H9 (cell line): ENCODE measurements at regions not wholly inside any gene's neighbourhood (a gene's known extent, or its start where the extent isn't known, plus 50 kb on each side); places are given as distances from the start of the nearest gene placed in this dataset.

Experiments used
- DNase-seq: peaks from one replicate; pipeline ENCODE4 v3.0.0-alpha.2; 2017
- H2AFZ ChIP-seq: one replicate; pipeline ENCODE4 v1.6.1; 2013; ENCODE audit warnings: mild to moderate bottlenecking, low read length, control low read depth, moderate library complexity
- H2AK5ac ChIP-seq: 2 replicates; pipeline ENCODE4 v1.6.1; 2013; ENCODE audit warnings: low read length, control low read depth, mixed read lengths; ENCODE audit not compliant: insufficient read length
- H2BK120ac ChIP-seq: one replicate; pipeline ENCODE4 v1.6.1; 2013; ENCODE audit warnings: low read depth, mild to moderate bottlenecking, low read length, control low read depth, inconsistent platforms; ENCODE audit not compliant: poor library complexity, severe bottlenecking
- H2BK12ac ChIP-seq: 2 replicates; pipeline ENCODE4 v1.6.1; 2013; ENCODE audit warnings: low read length, control low read depth, mixed read lengths, low read depth; ENCODE audit not compliant: insufficient read length
- H2BK15ac ChIP-seq: 2 replicates; pipeline ENCODE4 v1.6.1; 2013; ENCODE audit warnings: low read depth, low read length, control low read depth
- H2BK20ac ChIP-seq: one replicate; pipeline ENCODE4 v1.6.1; 2013; ENCODE audit warnings: low read depth, mild to moderate bottlenecking, low read length, control low read depth, inconsistent platforms; ENCODE audit not compliant: poor library complexity, severe bottlenecking
- H2BK5ac ChIP-seq: 2 replicates; pipeline ENCODE4 v1.6.1; 2013; ENCODE audit warnings: low read length, control low read depth, mixed read lengths; ENCODE audit not compliant: insufficient read length
- H3K14ac ChIP-seq: 2 replicates; pipeline ENCODE4 v1.6.1; 2013; ENCODE audit warnings: low read length, control low read depth; ENCODE audit not compliant: insufficient read depth
- H3K18ac ChIP-seq: 2 replicates; pipeline ENCODE4 v1.6.1; 2013; ENCODE audit warnings: low read depth, mild to moderate bottlenecking, mixed read lengths, low read length, control low read depth; ENCODE audit not compliant: insufficient read length
- H3K23ac ChIP-seq: 2 replicates; pipeline ENCODE4 v1.6.1; 2013; ENCODE audit warnings: low read length, control low read depth, mixed read lengths, low read depth; ENCODE audit not compliant: insufficient read length
- H3K23me2 ChIP-seq: 2 replicates; pipeline ENCODE4 v1.6.1; 2013; ENCODE audit warnings: low read depth, mild to moderate bottlenecking, mixed read lengths, low read length, control low read depth; ENCODE audit not compliant: insufficient read length, poor library complexity, severe bottlenecking
- H3K27ac ChIP-seq: 2 replicates; pipeline ENCODE4 v1.5.1; 2013; ENCODE audit warnings: low read length, control low read depth, mixed read lengths, low read depth; ENCODE audit not compliant: insufficient read length
- H3K27me3 ChIP-seq: 2 replicates; pipeline ENCODE4 v1.6.1; 2013; ENCODE audit warnings: low read length, control low read depth, inconsistent platforms; ENCODE audit not compliant: insufficient read depth
- H3K4ac ChIP-seq: 2 replicates; pipeline ENCODE4 v1.6.1; 2013; ENCODE audit warnings: low read depth, mild to moderate bottlenecking, control low read depth, inconsistent platforms, low read length, moderate library complexity
- H3K4me1 ChIP-seq: 2 replicates; pipeline ENCODE4 v1.6.1; 2013; ENCODE audit warnings: low read length, control low read depth, inconsistent platforms; ENCODE audit not compliant: insufficient read depth
- H3K4me2 ChIP-seq: 2 replicates; pipeline ENCODE4 v1.6.1; 2013; ENCODE audit warnings: low read length, control low read depth, mixed read lengths; ENCODE audit not compliant: insufficient read length, insufficient read depth
- H3K56ac ChIP-seq: 2 replicates; pipeline ENCODE4 v1.6.1; 2013; ENCODE audit warnings: low read depth, mild to moderate bottlenecking, mixed read lengths, low read length, control low read depth; ENCODE audit not compliant: insufficient read length
- H3K79me1 ChIP-seq: 2 replicates; pipeline ENCODE4 v1.6.1; 2013; ENCODE audit warnings: low read depth, mild to moderate bottlenecking, moderate library complexity, low read length, control low read depth, inconsistent platforms; ENCODE audit not compliant: insufficient read depth, poor library complexity, severe bottlenecking
- H3K79me2 ChIP-seq: 2 replicates; pipeline ENCODE4 v1.6.1; 2013; ENCODE audit warnings: low read length, control low read depth, inconsistent platforms; ENCODE audit not compliant: insufficient read depth
- H3K9ac ChIP-seq: 2 replicates; pipeline ENCODE4 v1.6.1; 2013; ENCODE audit warnings: low read length, control low read depth, mixed read lengths; ENCODE audit not compliant: insufficient read length; ENCODE audit errors: extremely low read depth
- H3K9me3 ChIP-seq: one replicate; pipeline ENCODE4 v1.6.1; 2013; ENCODE audit warnings: low read depth, low read length, inconsistent platforms; ENCODE audit not compliant: control insufficient read depth
- H3T11ph ChIP-seq: one replicate; pipeline ENCODE4 v1.6.1; 2013; ENCODE audit warnings: mild to moderate bottlenecking, low read length, control low read depth, inconsistent platforms
- H4K20me1 ChIP-seq: one replicate; pipeline ENCODE4 v1.6.1; 2013; ENCODE audit not compliant: control insufficient read depth, insufficient read length, insufficient read depth
- H4K5ac ChIP-seq: 2 replicates; pipeline ENCODE4 v1.6.1; 2013; ENCODE audit warnings: low read depth, mild to moderate bottlenecking, mixed read lengths, low read length, control low read depth; ENCODE audit not compliant: insufficient read length
- H4K8ac ChIP-seq: replicated peaks from 2 replicates; pipeline ENCODE4 v1.6.1; 2013; ENCODE audit warnings: low read length, control low read depth, mixed read lengths, low read depth; ENCODE audit not compliant: insufficient read length
- H4K91ac ChIP-seq: 2 replicates; pipeline ENCODE4 v1.6.1; 2013; ENCODE audit warnings: low read depth, mild to moderate bottlenecking, moderate library complexity, mixed read lengths, low read length, control low read depth; ENCODE audit not compliant: insufficient read length
- H3K27ac Mint-ChIP-seq, 3 experiments: 2 replicates in 2 of 3; 3 replicates in 1 of 3; pipeline ENCODE4 v1.8.0; 2020 to 2021; ENCODE audit warnings: mixed read lengths in 3 of 3, mild to moderate bottlenecking in 1 of 3, moderate library complexity in 1 of 3
- H3K27me3 Mint-ChIP-seq: 2 replicates; pipeline ENCODE4 v1.8.0; 2021; ENCODE audit warnings: low read depth, mild to moderate bottlenecking, moderate library complexity, mixed read lengths
- H3K36me3 Mint-ChIP-seq, 3 experiments: 2 replicates in 2 of 3; 3 replicates in 1 of 3; pipeline ENCODE4 v1.8.0; 2020 to 2021; ENCODE audit warnings: low read depth in 3 of 3, mixed read lengths in 3 of 3; ENCODE audit not compliant: insufficient read depth in 1 of 3
- H3K4me1 Mint-ChIP-seq, 2 experiments: 2 replicates each; pipeline ENCODE4 v1.8.0; 2020; ENCODE audit warnings: mixed read lengths in 2 of 2
- H3K4me3 Mint-ChIP-seq, 2 experiments: 2 replicates in 1 of 2; 3 replicates in 1 of 2; pipeline ENCODE4 v1.8.0; 2020 to 2021; ENCODE audit warnings: mild to moderate bottlenecking in 2 of 2, mixed read lengths in 2 of 2, moderate library complexity in 1 of 2
- H3K9me3 Mint-ChIP-seq, 2 experiments: 2 replicates in 1 of 2; 3 replicates in 1 of 2; pipeline ENCODE4 v1.8.0; 2020; ENCODE audit warnings: mild to moderate bottlenecking in 2 of 2, mixed read lengths in 2 of 2, moderate library complexity in 1 of 2
- CTCF ChIP-seq: fragments of 200-600 bp; sonication (generic); conservative IDR thresholded peaks from 3 replicates; pipeline ENCODE4 v1.8.0; 2021; ENCODE audit warnings: antibody characterized with exemption, mild to moderate bottlenecking
- WGBS: extraction: QIAGEN DNeasy Blood & Tissue Kit; methylation state at CpG from one replicate; pipeline ENCODE4 v1.1.7; 2013; ENCODE audit warnings: missing lambda C conversion rate, low lambda C conversion rate, mixed read lengths; ENCODE audit not compliant: insufficient read length; ENCODE audit errors: extremely low coverage; 5-methylcytosine and 5-hydroxymethylcytosine counted together

- H3K27me3 ChIP-seq = peaks cover 58% of the 10 kb centered on the region
- no peak overlapping the region for H3K14ac ChIP-seq
- H3K9ac ChIP-seq = no peak overlapping the region
- WGBS = no CpG with 5 or more reads among the region's 7 CpGs
- no peak overlapping the region for H4K91ac ChIP-seq
- no peaks in the 10 kb centered on the region for H3K23me2 ChIP-seq
- H3K4me1 ChIP-seq = no peaks in the 10 kb centered on the region
- no peaks in the 10 kb centered on the region for H3K79me2 ChIP-seq
- DNase-seq = no peak
- no peak overlapping the region for H3K18ac ChIP-seq
- H4K8ac ChIP-seq = no peak overlapping the region
- H2BK5ac ChIP-seq = no peak overlapping the region
- no peak overlapping the region for H3K27ac ChIP-seq
- no peak overlapping the region for H2BK15ac ChIP-seq
- TF ChIP-seq CTCF = no peak
- no peak overlapping the region for H2AFZ ChIP-seq
- H3K4me3 Mint-ChIP-seq = no peak overlapping the region
- H3T11ph ChIP-seq = no peak overlapping the region
- no peak overlapping the region for H2BK20ac ChIP-seq
- H3K4me1 Mint-ChIP-seq = peaks cover 7 to 12% of the 10 kb centered on the region in 2 experiments; a peak in 2 of 4 replicates
- peaks cover 99% of the 10 kb centered on the region for H3K27me3 Mint-ChIP-seq
- H3K9me3 ChIP-seq = no peaks in the 10 kb centered on the region
- H3K4ac ChIP-seq = no peak overlapping the region
- peaks cover 5 to 15% of the 10 kb centered on the region in 2 experiments; a peak in 4 of 5 replicates for H3K9me3 Mint-ChIP-seq
- H2AK5ac ChIP-seq = no peak overlapping the region
- no peaks in the 10 kb centered on the region for H3K79me1 ChIP-seq
- no peak overlapping the region for H3K27ac Mint-ChIP-seq
- H3K4me2 ChIP-seq = no peak overlapping the region
- H3K23ac ChIP-seq = no peak overlapping the region
- H4K5ac ChIP-seq = no peak overlapping the region
- peaks cover 2% of the 10 kb centered on the region for H4K20me1 ChIP-seq
- no peaks in the 10 kb centered on the region; a peak in 1 of 7 replicates for H3K36me3 Mint-ChIP-seq
- H2BK12ac ChIP-seq = no peak overlapping the region
- no peak overlapping the region for H3K56ac ChIP-seq
- H2BK120ac ChIP-seq = no peak overlapping the region
Measured at GRCh38 chr18:72444111-72444797, 99.9 kb downstream of the CBLN2 start.
